Superior temporal gyrus (tissue), 1 donor: ENCODE measurements at regions not wholly inside any gene's neighbourhood (a gene's known extent, or its start where the extent isn't known, plus 50 kb on each side); places are given as distances from the start of the nearest gene placed in this dataset.
A peak's percentile ranks its signal among the peaks of the same experiment; 100 is the strongest.

Experiments used
- DNase-seq: peaks from one replicate; pipeline ENCODE4 v3.0.0-alpha.2; 2016; ENCODE audit errors: extremely low spot score

- no peak for DNase-seq
Measured at GRCh38 chr1:101317590-101317989, 80.8 kb downstream of the S1PR1 start.

- no peak for DNase-seq
Measured at GRCh38 chr1:101323535-101323934, 86.7 kb downstream of the S1PR1 start.

GRCh38 chr1:101325144-101325543 lies 88.3 kb downstream of the S1PR1 start:
- DNase-seq: no peak

GRCh38 chr1:101330427-101331130 lies 93.8 kb downstream of the S1PR1 start:
- no peak for DNase-seq

- no peak for DNase-seq
Measured at GRCh38 chr1:101331794-101332193, 95.0 kb downstream of the S1PR1 start.

- no peak for DNase-seq
Measured at GRCh38 chr1:101332633-101333032, 95.8 kb downstream of the S1PR1 start.

- no peak for DNase-seq
Measured at GRCh38 chr1:101333186-101333585, 96.4 kb downstream of the S1PR1 start.

- DNase-seq: no peak
Measured at GRCh38 chr1:101337968-101338367, 101.1 kb downstream of the S1PR1 start.

GRCh38 chr1:101338714-101339430 lies 102.1 kb downstream of the S1PR1 start:
- DNase-seq: no peak

- no peak for DNase-seq
Measured at GRCh38 chr1:101344745-101345144, 107.9 kb downstream of the S1PR1 start.

- no peak for DNase-seq
Measured at GRCh38 chr1:101346419-101346818, 109.6 kb downstream of the S1PR1 start.

- no peak for DNase-seq
Measured at GRCh38 chr1:101356013-101356412, 119.2 kb downstream of the S1PR1 start.

- peak; percentile 22 for DNase-seq
Measured at GRCh38 chr1:101356604-101357443, 120.0 kb downstream of the S1PR1 start.

- DNase-seq: peak; percentile 94
Measured at GRCh38 chr1:101357444-101357986, 120.7 kb downstream of the S1PR1 start.

- no peak for DNase-seq
Measured at GRCh38 chr1:101360506-101360905, 123.7 kb downstream of the S1PR1 start.

- no peak for DNase-seq
Measured at GRCh38 chr1:101363891-101364318, 127.1 kb downstream of the S1PR1 start.

GRCh38 chr1:101364370-101365120 lies 127.7 kb downstream of the S1PR1 start:
- DNase-seq: no peak

GRCh38 chr1:101365186-101365585 lies 128.4 kb downstream of the S1PR1 start:
- no peak for DNase-seq

- DNase-seq: no peak
Measured at GRCh38 chr1:101365878-101366277, 129.1 kb downstream of the S1PR1 start.

GRCh38 chr1:101366513-101367215 lies 129.8 kb downstream of the S1PR1 start:
- no peak for DNase-seq

GRCh38 chr1:101367630-101368029 lies 130.8 kb downstream of the S1PR1 start:
- DNase-seq: no peak
